Osteoblast (primary cell): ENCODE measurements at regions not wholly inside any gene's neighbourhood (a gene's known extent, or its start where the extent isn't known, plus 50 kb on each side); places are given as distances from the start of the nearest gene placed in this dataset.

ENCODE experiments used
- DNase-seq: peaks from one replicate; pipeline ENCODE4 v3.0.0; 2011; ENCODE audit warnings: low spot score, mixed read lengths; ENCODE audit not compliant: insufficient read length; ENCODE audit errors: missing footprints
- H2AFZ ChIP-seq: 2 replicates; pipeline ENCODE4 v1.6.0; 2011; ENCODE audit warnings: mild to moderate bottlenecking, low read length
- H3K27ac ChIP-seq: 2 replicates; pipeline ENCODE4 v1.5.1; 2011; ENCODE audit warnings: mild to moderate bottlenecking, low read depth, low read length, moderate library complexity
- H3K27me3 ChIP-seq: 2 replicates; pipeline ENCODE4 v1.6.0; 2012; ENCODE audit warnings: mild to moderate bottlenecking, control low read depth, inconsistent platforms, low read length, moderate library complexity; ENCODE audit not compliant: insufficient read depth
- H3K36me3 ChIP-seq: 2 replicates; pipeline ENCODE4 v1.5.1; 2011; ENCODE audit warnings: mild to moderate bottlenecking, low read length, control low read depth, moderate library complexity; ENCODE audit not compliant: insufficient read depth
- H3K4me1 ChIP-seq: 2 replicates; pipeline ENCODE4 v1.5.1; 2011; ENCODE audit warnings: mild to moderate bottlenecking, low read length, control low read depth, moderate library complexity; ENCODE audit not compliant: insufficient read depth
- H3K4me2 ChIP-seq: 2 replicates; pipeline ENCODE4 v1.6.0; 2011; ENCODE audit warnings: mild to moderate bottlenecking, low read length; ENCODE audit not compliant: insufficient read depth
- H3K4me3 ChIP-seq: fragments of 200-600 bp; sonication (generic); 3 replicates; pipeline ENCODE4 v1.5.1; 2012; ENCODE audit warnings: mild to moderate bottlenecking, low read length, inconsistent platforms; ENCODE audit not compliant: insufficient read depth
- H3K79me2 ChIP-seq: 2 replicates; pipeline ENCODE4 v1.6.0; 2012; ENCODE audit warnings: mild to moderate bottlenecking, low read length, control low read depth, inconsistent platforms; ENCODE audit not compliant: insufficient read depth
- H3K9me3 ChIP-seq: 2 replicates; pipeline ENCODE4 v1.5.1; 2011; ENCODE audit warnings: low read depth, low read length, control low read depth
- H4K20me1 ChIP-seq: 2 replicates; pipeline ENCODE4 v1.6.0; 2012; ENCODE audit warnings: mild to moderate bottlenecking, low read length, control low read depth; ENCODE audit not compliant: insufficient read depth
- TF ChIP-seq, protein P1 (sequence below): IDR thresholded peaks from 2 replicates; pipeline ENCODE4 v1.5.1; 2011; ENCODE audit warnings: mild to moderate bottlenecking, low read depth, low read length, moderate library complexity; ENCODE audit errors: extremely low read depth

DNA sequence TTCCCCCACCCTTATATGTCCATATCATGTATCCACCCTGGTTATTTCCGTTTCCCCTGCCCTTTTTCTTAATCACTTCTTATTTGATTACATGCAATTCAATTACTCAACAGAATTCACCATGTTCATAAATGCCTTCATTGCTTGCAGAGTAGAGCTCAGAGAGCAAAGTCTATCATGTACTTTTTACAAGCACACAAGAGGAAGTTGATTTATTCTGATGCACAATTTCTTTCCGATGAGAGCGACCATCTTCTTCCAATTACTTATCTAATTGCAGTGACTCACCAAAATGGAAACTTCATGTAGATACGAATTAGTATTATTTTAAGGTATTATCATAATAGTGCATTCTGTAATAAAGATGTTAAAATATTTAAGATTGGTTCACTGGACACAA, 430.5 kb upstream of the KLF6 start:
- Histone ChIP-seq H3K27ac (no peak overlapping the region), H3K4me2 (no peak overlapping the region)

DNA sequence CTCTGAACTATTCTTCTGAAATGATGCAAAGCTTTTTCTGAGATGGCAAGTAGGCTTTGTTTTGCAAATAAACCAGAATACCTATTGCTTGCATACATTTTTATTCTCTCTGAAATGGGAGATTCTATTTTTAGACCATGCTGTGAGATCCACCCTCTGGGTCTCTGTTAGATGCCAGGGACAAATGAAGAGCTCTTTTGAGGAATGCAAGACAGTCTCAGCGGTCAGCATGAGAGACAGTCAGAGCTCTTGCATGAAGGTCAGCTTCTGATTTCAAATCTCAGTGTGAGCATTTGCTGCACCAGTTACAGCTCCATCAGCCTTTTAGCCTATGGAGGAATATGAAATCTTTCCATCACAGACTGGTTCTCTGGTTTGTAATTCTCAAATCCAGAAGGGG, 429.9 kb upstream of the KLF6 start:
- Histone ChIP-seq H3K36me3 (no peaks in the 10 kb centered on the region), H3K4me2 (no peak overlapping the region), H3K4me1 (no peaks in the 10 kb centered on the region), H3K27ac (no peak overlapping the region), H3K4me3 (no peak overlapping the region), H3K79me2 (no peaks in the 10 kb centered on the region), H2AFZ (no peak overlapping the region), H3K27me3 (no peaks in the 10 kb centered on the region), H4K20me1 (no peaks in the 10 kb centered on the region), H3K9me3 (no peaks in the 10 kb centered on the region)
- no peak for DNase-seq
- TF ChIP-seq, protein P1, sequence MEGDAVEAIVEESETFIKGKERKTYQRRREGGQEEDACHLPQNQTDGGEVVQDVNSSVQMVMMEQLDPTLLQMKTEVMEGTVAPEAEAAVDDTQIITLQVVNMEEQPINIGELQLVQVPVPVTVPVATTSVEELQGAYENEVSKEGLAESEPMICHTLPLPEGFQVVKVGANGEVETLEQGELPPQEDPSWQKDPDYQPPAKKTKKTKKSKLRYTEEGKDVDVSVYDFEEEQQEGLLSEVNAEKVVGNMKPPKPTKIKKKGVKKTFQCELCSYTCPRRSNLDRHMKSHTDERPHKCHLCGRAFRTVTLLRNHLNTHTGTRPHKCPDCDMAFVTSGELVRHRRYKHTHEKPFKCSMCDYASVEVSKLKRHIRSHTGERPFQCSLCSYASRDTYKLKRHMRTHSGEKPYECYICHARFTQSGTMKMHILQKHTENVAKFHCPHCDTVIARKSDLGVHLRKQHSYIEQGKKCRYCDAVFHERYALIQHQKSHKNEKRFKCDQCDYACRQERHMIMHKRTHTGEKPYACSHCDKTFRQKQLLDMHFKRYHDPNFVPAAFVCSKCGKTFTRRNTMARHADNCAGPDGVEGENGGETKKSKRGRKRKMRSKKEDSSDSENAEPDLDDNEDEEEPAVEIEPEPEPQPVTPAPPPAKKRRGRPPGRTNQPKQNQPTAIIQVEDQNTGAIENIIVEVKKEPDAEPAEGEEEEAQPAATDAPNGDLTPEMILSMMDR = no peak

More for the DNA sequence above, 430.5 kb upstream of the KLF6 start:
- DNase-seq = no peak
- H3K36me3 ChIP-seq = no peaks in the 10 kb centered on the region
- TF ChIP-seq, protein P1 = no peak
- no peaks in the 10 kb centered on the region for H3K27me3 ChIP-seq
- no peaks in the 10 kb centered on the region for H3K79me2 ChIP-seq
- H3K4me1 ChIP-seq = no peaks in the 10 kb centered on the region
- no peak overlapping the region for H2AFZ ChIP-seq
- no peaks in the 10 kb centered on the region for H4K20me1 ChIP-seq
- H3K4me3 ChIP-seq = no peak overlapping the region
- H3K9me3 ChIP-seq = no peaks in the 10 kb centered on the region

DNA sequence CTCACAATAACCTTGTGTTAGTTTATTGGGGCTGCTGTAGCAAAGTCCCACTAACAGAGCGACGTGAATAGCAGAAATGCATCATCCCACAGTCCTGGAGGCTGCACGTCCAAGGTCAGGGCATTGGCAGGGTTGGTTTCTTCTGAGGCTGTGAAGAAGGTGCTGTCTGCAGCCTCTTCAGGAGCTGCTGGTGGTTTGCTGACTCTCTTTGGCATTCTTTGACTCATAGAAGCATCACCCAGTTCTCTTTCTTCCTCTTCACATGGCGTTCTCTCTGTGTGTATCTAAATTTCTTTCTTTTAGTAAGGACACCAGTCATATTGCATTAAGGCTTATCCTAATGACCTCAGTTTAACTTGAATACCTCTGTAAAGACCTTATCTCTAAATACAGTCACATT, 428.4 kb upstream of the KLF6 start:
- H3K4me1 ChIP-seq = no peaks in the 10 kb centered on the region
- H3K9me3 ChIP-seq = no peaks in the 10 kb centered on the region
- no peaks in the 10 kb centered on the region for H4K20me1 ChIP-seq
- no peaks in the 10 kb centered on the region for H3K27me3 ChIP-seq
- no peak overlapping the region for H3K4me3 ChIP-seq
- H3K79me2 ChIP-seq = no peaks in the 10 kb centered on the region
- H3K36me3 ChIP-seq = no peaks in the 10 kb centered on the region
- no peak overlapping the region for H3K27ac ChIP-seq
- TF ChIP-seq, protein P1 = no peak
- no peak overlapping the region for H3K4me2 ChIP-seq
- H2AFZ ChIP-seq = peak overlapping the region; percentile 25
- DNase-seq = no peak

DNA sequence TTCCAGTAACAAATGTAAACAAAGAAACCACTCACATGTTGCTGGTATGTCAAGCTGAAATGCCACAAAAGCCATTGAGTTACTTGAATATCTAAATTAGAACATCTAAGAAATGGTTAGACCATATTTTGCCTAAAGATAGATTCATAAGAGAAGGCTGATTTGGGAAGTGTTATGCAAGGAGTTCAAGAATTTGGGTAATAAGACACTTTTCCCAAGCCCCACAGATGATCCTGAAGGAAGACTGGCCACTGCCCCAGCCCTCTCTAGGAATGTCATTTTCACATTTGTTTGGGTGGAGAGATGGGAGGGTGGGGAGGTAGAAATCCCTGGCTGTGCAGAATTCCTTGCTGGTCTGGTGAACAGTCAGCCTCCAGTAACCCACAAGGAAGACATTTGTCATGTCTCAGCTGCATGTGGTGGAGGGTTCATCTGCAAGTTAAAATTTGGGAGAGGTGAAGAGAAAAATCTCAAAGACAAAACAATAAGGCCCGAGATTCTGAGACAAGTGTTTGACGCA, 427.2 kb upstream of the KLF6 start:
- no peak overlapping the region for H2AFZ ChIP-seq
- no peaks in the 10 kb centered on the region for H3K4me1 ChIP-seq
- H3K9me3 ChIP-seq = no peaks in the 10 kb centered on the region
- H3K36me3 ChIP-seq = no peaks in the 10 kb centered on the region
- no peaks in the 10 kb centered on the region for H4K20me1 ChIP-seq
- no peak for DNase-seq
- no peaks in the 10 kb centered on the region for H3K27me3 ChIP-seq
- no peak overlapping the region for H3K4me2 ChIP-seq
- TF ChIP-seq, protein P1 = no peak
- no peaks in the 10 kb centered on the region for H3K79me2 ChIP-seq
- H3K27ac ChIP-seq = no peak overlapping the region
- no peak overlapping the region for H3K4me3 ChIP-seq
